ENCODE measurements at regions not wholly inside any gene's neighbourhood (a gene's known extent, or its start where the extent isn't known, plus 50 kb on each side); places are given as distances from the start of the nearest gene placed in this dataset.

GRCh38 chr7:156220078-156220605 lies 407.9 kb upstream of the SHH start:
- TF ChIP-seq POLR2A (IDR thresholded peaks at IDR 0.05) (no peak), CTCF (IDR thresholded peaks at IDR 0.05 in 4 of 5, conservative IDR thresholded peaks at IDR 0.05 in 1 of 5) (no peak)

All from gastrocnemius medialis (tissue), 4 donors.